HCT116 (cell line): ENCODE measurements at regions not wholly inside any gene's neighbourhood (a gene's known extent, or its start where the extent isn't known, plus 50 kb on each side); places are given as distances from the start of the nearest gene placed in this dataset.
A peak's percentile ranks its signal among the peaks of the same experiment; 100 is the strongest.

Source experiments
- ATAC-seq: fragments of 200-7000 bp; cut with Tn5 transposase; 2 replicates; pipeline ENCODE4 v1.9.1; 2020; ENCODE audit warnings: mild to moderate bottlenecking, moderate library complexity
- BruUV-seq: library from RNA; stranded (reverse); fragments of 400-500 nt; replicated peaks from 2 replicates; lab custom pipeline; 2021; lab: Mats Ljungman, UMichigan
- CTCF ChIA-PET: fragments of 300-600 bp; sonication (Branson Sonifier 250); formaldehyde crosslinking; loops from one replicate; lab custom pipeline; 2021; ENCODE audit warnings: antibody characterized with exemption; lab: Charles Lee
- POLR2A ChIA-PET: fragments of 300-600, 350-600 bp; sonication (Branson Sonifier 250); formaldehyde crosslinking; loops from one replicate; lab custom pipeline; 2021; ENCODE audit warnings: antibody characterized with exemption; lab: Charles Lee
- RAD21 ChIA-PET, 2 experiments: fragments of 300-600 bp; sonication (Branson Sonifier 250); formaldehyde crosslinking; loops; one replicate each; lab custom pipeline; 2023; ENCODE audit warnings: low total read pairs in 2 of 2; ENCODE audit not compliant: uncharacterized antibody in 2 of 2, unreplicated experiment in 2 of 2, low non-redundant PET in 1 of 2; lab: Charles Lee
- DNase-seq: peaks from one replicate; pipeline ENCODE4 v3.0.0-alpha.2; 2010; ENCODE audit warnings: low read depth, low spot score
- H2AFZ ChIP-seq: fragments of 200-600 bp; shearing (Covaris generic), sonication (generic); 2 replicates; pipeline ENCODE4 v1.6.1; 2017; ENCODE audit warnings: low read depth, mixed run types, mixed read lengths, antibody characterized with exemption, low read length; ENCODE audit not compliant: poor library complexity, severe bottlenecking
- H3K27ac ChIP-seq: 2 replicates; pipeline ENCODE4 v1.5.1; 2012; ENCODE audit warnings: low read depth, low read length
- H3K27me3 ChIP-seq: fragments of 200-600 bp; sonication (generic); 2 replicates; pipeline ENCODE4 v1.6.1; 2016; ENCODE audit warnings: mixed run types, low read length, mixed read lengths; ENCODE audit not compliant: insufficient read depth
- H3K36me3 ChIP-seq, 2 experiments: fragments of 200-500 bp in 1 of 2; fragments of 200-600 bp in 1 of 2; sonication (Bioruptor generic) in 1 of 2; sonication (generic) in 1 of 2; 2 replicates each; pipeline versions ENCODE4 v1.5.1 to v1.6.1; 2014 to 2016; ENCODE audit warnings: low read length in 2 of 2, inconsistent platforms in 1 of 2, mixed read lengths in 1 of 2, mixed run types in 1 of 2; ENCODE audit not compliant: insufficient read depth in 2 of 2, control insufficient read depth in 1 of 2
- H3K4me1 ChIP-seq, 2 experiments: fragments of 200-600 bp in 1 of 2; sonication (generic) in 1 of 2; 2 replicates each; pipeline versions ENCODE4 v1.5.1 to v1.6.1; 2012 to 2017; ENCODE audit warnings: low read length in 2 of 2, inconsistent platforms in 1 of 2, mild to moderate bottlenecking in 1 of 2, mixed read lengths in 1 of 2, mixed run types in 1 of 2, moderate library complexity in 1 of 2; ENCODE audit not compliant: insufficient read depth in 2 of 2, control insufficient read depth in 1 of 2
- H3K4me2 ChIP-seq: fragments of 200-600 bp; sonication (generic); 2 replicates; pipeline ENCODE4 v1.6.1; 2017; ENCODE audit warnings: mixed run types, low read length, mixed read lengths
- H3K4me3 ChIP-seq, 2 experiments: fragments of 200-600 bp in 1 of 2; sonication (generic) in 1 of 2; replicated peaks in 1 of 2; 2 replicates each; pipeline ENCODE4 v1.5.1; 2011 to 2016; ENCODE audit warnings: low read length in 2 of 2, control low read depth in 1 of 2, low read depth in 1 of 2, mild to moderate bottlenecking in 1 of 2, mixed read lengths in 1 of 2, mixed run types in 1 of 2
- H3K79me2 ChIP-seq: fragments of 200-600 bp; sonication (generic); 2 replicates; pipeline ENCODE4 v1.6.1; 2017; ENCODE audit warnings: mild to moderate bottlenecking, mixed run types, low read length, moderate library complexity, mixed read lengths; ENCODE audit not compliant: insufficient read depth
- H3K9ac ChIP-seq: fragments of 200-600 bp; sonication (generic); 2 replicates; pipeline ENCODE4 v1.6.1; 2016; ENCODE audit warnings: low read length, mixed read lengths
- H3K9me2 ChIP-seq: fragments of 200-600 bp; sonication (generic), shearing (Covaris generic); 2 replicates; pipeline ENCODE4 v1.6.1; 2017; ENCODE audit warnings: mixed run types, mild to moderate bottlenecking, moderate library complexity; ENCODE audit not compliant: insufficient read depth
- H3K9me3 ChIP-seq, 2 experiments: fragments of 200-500 bp in 1 of 2; fragments of 200-600 bp in 1 of 2; sonication (Bioruptor generic) in 1 of 2; sonication (generic) in 1 of 2; 2 replicates each; pipeline ENCODE4 v1.6.1; 2014 to 2017; ENCODE audit warnings: low read length in 2 of 2, mixed read lengths in 2 of 2, inconsistent platforms in 1 of 2, low read depth in 1 of 2, mild to moderate bottlenecking in 1 of 2, mixed run types in 1 of 2, moderate library complexity in 1 of 2; ENCODE audit not compliant: control insufficient read depth in 1 of 2, insufficient read depth in 1 of 2
- H4K20me1 ChIP-seq: fragments of 200-600 bp; sonication (generic), shearing (Covaris generic); 2 replicates; pipeline ENCODE4 v1.6.1; 2017; ENCODE audit warnings: mixed run types, mild to moderate bottlenecking, moderate library complexity; ENCODE audit not compliant: insufficient read depth
- ATF3 ChIP-seq: IDR thresholded peaks from 2 replicates; pipeline ENCODE4 v1.6.1; 2012
- CBX3 ChIP-seq: IDR thresholded peaks from 2 replicates; pipeline ENCODE4 v1.6.1; 2012; ENCODE audit warnings: low read depth
- CTCF ChIP-seq, 3 experiments: fragments of 200-600 bp in 1 of 3; sonication (generic) in 1 of 3; IDR thresholded peaks in 2 of 3; conservative IDR thresholded peaks in 1 of 3; 2 replicates each; pipeline ENCODE4 v1.5.1; 2012 to 2017; ENCODE audit warnings: low read depth in 2 of 3, low read length in 2 of 3, antibody characterized with exemption in 1 of 3, borderline replicate concordance in 1 of 3, control low read depth in 1 of 3, mild to moderate bottlenecking in 1 of 3, mixed read lengths in 1 of 3, mixed run types in 1 of 3, moderate library complexity in 1 of 3; ENCODE audit not compliant: insufficient read depth in 1 of 3
- EGR1 ChIP-seq: IDR thresholded peaks from 2 replicates; pipeline ENCODE4 v1.6.1; 2012; ENCODE audit warnings: low read depth
- ELF1 ChIP-seq: IDR thresholded peaks from 2 replicates; pipeline ENCODE4 v1.6.1; 2012; ENCODE audit warnings: low read depth, borderline replicate concordance
- EZH2 ChIP-seq: fragments of 200-600 bp; sonication (generic); IDR thresholded peaks from 2 replicates; pipeline ENCODE4 v1.6.1; 2017; ENCODE audit warnings: antibody characterized with exemption, mixed run types
- JUND ChIP-seq: IDR thresholded peaks from 2 replicates; pipeline ENCODE4 v1.6.1; 2012
- SIN3A ChIP-seq: IDR thresholded peaks from 2 replicates; pipeline ENCODE4 v1.6.1; 2012; ENCODE audit warnings: low read depth
- SRF ChIP-seq: IDR thresholded peaks from 2 replicates; pipeline ENCODE4 v1.6.1; 2012; ENCODE audit warnings: low read depth
- TCF7L2 ChIP-seq: IDR thresholded peaks from 2 replicates; pipeline ENCODE4 v1.7.0; 2011; ENCODE audit warnings: borderline replicate concordance, inconsistent platforms; ENCODE audit not compliant: insufficient read depth, insufficient read length; ENCODE audit errors: extremely low read depth
- YY1 ChIP-seq: IDR thresholded peaks from 2 replicates; pipeline ENCODE4 v1.6.1; 2011; ENCODE audit warnings: low read length, low read depth, moderate library complexity, mild to moderate bottlenecking; ENCODE audit not compliant: insufficient replicate concordance; ENCODE audit errors: extremely low read depth
- ZBTB33 ChIP-seq: IDR thresholded peaks from 2 replicates; pipeline ENCODE4 v1.6.1; 2011; ENCODE audit warnings: mild to moderate bottlenecking, low read length, moderate library complexity; ENCODE audit not compliant: insufficient replicate concordance; ENCODE audit errors: extremely low read depth
- ZNF274 ChIP-seq: fragments of 200-500 bp; sonication (Bioruptor generic); IDR thresholded peaks from 2 replicates; pipeline ENCODE4 v1.6.1; 2014; ENCODE audit warnings: mild to moderate bottlenecking, low read depth, low read length, inconsistent platforms
- intact Hi-C: fragments of 100-400 bp; cut with micrococcal nuclease; formaldehyde crosslinking; loops from 2 replicates; pipeline ENCODE4 v1.10.0; 2022

GRCh38 chr9:99359336-99359735 lies 137.3 kb downstream of the SEC61B start:
- Histone ChIP-seq H3K9me3 (no peaks in the 10 kb centered on the region), H4K20me1 (no peaks in the 10 kb centered on the region), H3K4me2 (no peak overlapping the region), H3K9me2 (no peaks in the 10 kb centered on the region), H3K27ac (no peak overlapping the region), H2AFZ (no peak overlapping the region), H3K27me3 (peaks cover 36% of the 10 kb centered on the region), H3K79me2 (no peaks in the 10 kb centered on the region), H3K36me3 (no peaks in the 10 kb centered on the region), H3K4me3 (no peak overlapping the region), H3K9ac (no peak overlapping the region), H3K4me1 (no peaks in the 10 kb centered on the region)
- BruUV-seq = no TSS peak
- intact Hi-C loops = no loop called here
- ATAC-seq = 0 out of 2 replicates have a peak, but pooled peaks have one; percentile 30
- ChIA-PET POLR2A (no interaction called here), RAD21 (no interaction called here), CTCF (no interaction called here)
- no peak for DNase-seq
- TF ChIP-seq EGR1 (no peak), CTCF (IDR thresholded peaks at IDR 0.05 in 2 of 3, conservative IDR thresholded peaks at IDR 0.05 in 1 of 3; ENCODE audit: borderline replicate concordance in 1 of 3, insufficient read depth in 1 of 3, low read depth in 2 of 3, low read length in 2 of 3) (no peak), EZH2 (no peak), JUND (no peak), TCF7L2 (no peak), SRF (no peak), SIN3A (no peak)

GRCh38 chr9:99360026-99360425 lies 137.9 kb downstream of the SEC61B start:
- CTCF ChIA-PET = no interaction called here
- no peak overlapping the region for H3K9ac ChIP-seq
- H3K79me2 ChIP-seq = no peaks in the 10 kb centered on the region
- peaks cover 36% of the 10 kb centered on the region for H3K27me3 ChIP-seq
- no peak overlapping the region for H2AFZ ChIP-seq
- ATAC-seq (peak; percentile 39; the same call in 1 of the 2 replicates), DNase-seq (no peak)
- no peaks in the 10 kb centered on the region for H3K9me3 ChIP-seq
- no TSS peak for BruUV-seq
- intact Hi-C loops = no loop called here
- H3K4me1 ChIP-seq = peaks cover under 1 to 3% of the 10 kb centered on the region in 2 experiments; a peak in 1 of 4 replicates
- POLR2A ChIA-PET = no interaction called here
- H4K20me1 ChIP-seq = no peaks in the 10 kb centered on the region
- no peaks in the 10 kb centered on the region for H3K36me3 ChIP-seq
- H3K4me2 ChIP-seq = no peak overlapping the region
- H3K27ac ChIP-seq = no peak overlapping the region
- no peaks in the 10 kb centered on the region for H3K9me2 ChIP-seq
- RAD21 ChIA-PET = no interaction called here
- H3K4me3 ChIP-seq = no peak overlapping the region
- TF ChIP-seq CBX3 (no peak), ATF3 (no peak), EGR1 (no peak), SIN3A (no peak), ELF1 (no peak), JUND (no peak), ZNF274 (no peak), EZH2 (no peak), TCF7L2 (no peak), ZBTB33 (no peak), SRF (no peak), YY1 (no peak)
